ENCODE measurements at regions not wholly inside any gene's neighbourhood (a gene's known extent, or its start where the extent isn't known, plus 50 kb on each side); places are given as distances from the start of the nearest gene placed in this dataset.

DNA sequence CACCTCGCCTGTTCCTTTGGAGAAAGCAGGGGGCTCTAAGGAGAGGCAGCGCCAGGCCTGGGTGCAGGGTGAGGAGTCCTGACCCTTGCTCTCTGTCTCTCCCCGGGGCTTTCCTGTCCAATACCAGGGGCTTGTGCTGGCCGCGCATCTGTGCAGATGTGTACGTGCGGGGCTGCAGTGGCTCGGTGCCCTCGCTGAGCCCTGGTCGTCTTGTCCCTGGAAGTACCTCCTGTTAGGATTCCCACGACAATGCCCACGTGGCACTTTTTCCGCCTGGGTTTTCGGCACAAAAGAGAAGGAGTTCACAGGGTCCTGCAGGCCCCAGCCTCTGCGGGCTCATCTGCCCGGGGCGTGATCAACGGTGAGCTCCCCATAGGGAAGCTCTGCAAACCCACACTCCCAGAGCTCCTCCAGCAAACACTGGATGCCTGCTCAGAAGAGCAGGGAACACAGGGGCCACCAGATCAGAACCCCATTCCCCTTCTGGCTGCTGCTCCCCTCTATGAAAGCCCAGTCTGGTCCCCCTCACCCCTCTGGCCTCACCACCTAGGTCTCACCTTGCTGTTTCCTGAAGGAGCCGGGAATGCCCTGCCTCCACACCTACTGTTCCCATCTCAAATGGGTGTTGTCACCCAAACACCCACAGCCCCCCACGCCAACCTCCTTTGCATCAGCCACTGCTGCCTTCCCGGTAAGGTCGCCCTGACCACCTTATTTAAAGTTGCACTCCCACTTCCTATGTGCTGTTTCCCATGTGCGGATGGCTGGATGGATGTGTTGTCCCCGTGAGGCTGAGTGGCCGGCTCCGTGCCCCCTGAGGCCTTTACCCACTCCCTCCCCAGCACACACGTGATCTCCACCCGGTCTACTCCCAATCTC, 62.6 kb upstream of the PRR20G start:
- TF ChIP-seq, protein P1, sequence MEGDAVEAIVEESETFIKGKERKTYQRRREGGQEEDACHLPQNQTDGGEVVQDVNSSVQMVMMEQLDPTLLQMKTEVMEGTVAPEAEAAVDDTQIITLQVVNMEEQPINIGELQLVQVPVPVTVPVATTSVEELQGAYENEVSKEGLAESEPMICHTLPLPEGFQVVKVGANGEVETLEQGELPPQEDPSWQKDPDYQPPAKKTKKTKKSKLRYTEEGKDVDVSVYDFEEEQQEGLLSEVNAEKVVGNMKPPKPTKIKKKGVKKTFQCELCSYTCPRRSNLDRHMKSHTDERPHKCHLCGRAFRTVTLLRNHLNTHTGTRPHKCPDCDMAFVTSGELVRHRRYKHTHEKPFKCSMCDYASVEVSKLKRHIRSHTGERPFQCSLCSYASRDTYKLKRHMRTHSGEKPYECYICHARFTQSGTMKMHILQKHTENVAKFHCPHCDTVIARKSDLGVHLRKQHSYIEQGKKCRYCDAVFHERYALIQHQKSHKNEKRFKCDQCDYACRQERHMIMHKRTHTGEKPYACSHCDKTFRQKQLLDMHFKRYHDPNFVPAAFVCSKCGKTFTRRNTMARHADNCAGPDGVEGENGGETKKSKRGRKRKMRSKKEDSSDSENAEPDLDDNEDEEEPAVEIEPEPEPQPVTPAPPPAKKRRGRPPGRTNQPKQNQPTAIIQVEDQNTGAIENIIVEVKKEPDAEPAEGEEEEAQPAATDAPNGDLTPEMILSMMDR (conservative IDR thresholded peaks at IDR 0.05): no peak
- no peak for TF ChIP-seq EZH2 (IDR thresholded peaks at IDR 0.05; ENCODE audit: low read depth)
